ENCODE measurements at regions not wholly inside any gene's neighbourhood (a gene's known extent, or its start where the extent isn't known, plus 50 kb on each side); places are given as distances from the start of the nearest gene placed in this dataset.
A peak's percentile ranks its signal among the peaks of the same experiment; 100 is the strongest.
"Not testable (repeated sequence)": the region's sequence is repeated elsewhere in the genome, so short reads cannot be mapped to it uniquely, and the experiment has no call there.

- no peak for DNase-seq (ENCODE audit: low read depth)
Observed at GRCh38 chr3:11898611-11899325, 52.1 kb upstream of the TAMM41 start.

GRCh38 chr3:11899389-11899788, 52.7 kb upstream of the TAMM41 start:
- not testable (repeated sequence) for DNase-seq (ENCODE audit: low read depth)

DNA sequence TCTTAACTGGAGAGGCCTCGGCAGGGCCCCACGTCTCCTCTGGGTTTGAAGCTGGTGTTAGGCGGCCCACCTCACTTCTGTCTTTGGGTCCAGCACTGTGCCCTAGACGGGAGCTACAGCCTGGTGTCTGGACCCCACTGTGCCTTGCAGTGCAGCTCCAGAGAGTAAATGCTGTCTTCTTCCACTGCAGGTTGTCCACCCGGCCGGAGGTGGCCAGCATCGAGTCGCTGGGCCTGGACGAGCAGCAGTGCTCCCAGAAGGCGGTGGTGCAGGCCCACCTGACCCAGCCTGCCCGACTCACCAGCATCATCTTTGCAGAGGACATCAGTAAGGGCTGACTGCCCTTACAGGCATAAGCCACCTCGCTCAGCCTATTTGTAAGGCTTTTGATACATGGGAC, 53.1 kb upstream of the TAMM41 start:
- DNase-seq (ENCODE audit: low read depth): no peak

- DNase-seq (ENCODE audit: low read depth): no peak
Observed at GRCh38 chr3:11900824-11901223, 54.1 kb upstream of the TAMM41 start.

DNA sequence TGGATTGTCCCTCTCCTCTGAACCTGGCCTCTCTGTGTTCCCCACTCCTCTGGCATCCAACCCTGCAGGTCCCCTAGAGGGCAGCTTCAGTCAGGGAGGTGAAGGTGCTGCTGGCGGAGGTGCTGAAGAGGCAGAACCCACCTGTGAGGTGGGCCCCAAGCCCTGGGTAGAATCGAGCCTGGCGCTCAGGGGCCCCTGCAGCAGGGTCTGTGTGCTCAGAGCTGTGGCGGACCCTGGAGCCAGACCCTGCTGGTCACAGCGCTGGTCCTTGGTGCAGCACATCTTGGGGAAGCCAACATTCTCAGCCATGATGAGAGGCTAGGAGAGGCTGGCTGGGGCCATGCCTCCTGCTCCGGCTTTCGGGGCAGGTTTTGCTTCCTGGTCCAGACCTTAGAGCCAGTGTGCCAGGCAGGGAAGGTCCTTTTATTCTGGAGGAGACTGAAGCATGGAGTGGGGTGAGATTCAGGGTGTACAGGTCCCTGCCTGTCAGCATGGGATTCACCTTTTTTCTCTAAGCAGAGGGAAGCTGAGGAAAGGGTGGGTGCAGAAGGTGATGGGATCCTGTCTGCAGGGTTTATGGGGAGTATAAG, 54.7 kb upstream of the TAMM41 start:
- no peak for DNase-seq (ENCODE audit: low read depth)

- peak; percentile 5 for DNase-seq (ENCODE audit: low read depth)
Observed at GRCh38 chr3:11903047-11903446, 56.4 kb upstream of the TAMM41 start.

GRCh38 chr3:11903447-11903846, 56.8 kb upstream of the TAMM41 start:
- DNase-seq (ENCODE audit: low read depth): no peak

DNA sequence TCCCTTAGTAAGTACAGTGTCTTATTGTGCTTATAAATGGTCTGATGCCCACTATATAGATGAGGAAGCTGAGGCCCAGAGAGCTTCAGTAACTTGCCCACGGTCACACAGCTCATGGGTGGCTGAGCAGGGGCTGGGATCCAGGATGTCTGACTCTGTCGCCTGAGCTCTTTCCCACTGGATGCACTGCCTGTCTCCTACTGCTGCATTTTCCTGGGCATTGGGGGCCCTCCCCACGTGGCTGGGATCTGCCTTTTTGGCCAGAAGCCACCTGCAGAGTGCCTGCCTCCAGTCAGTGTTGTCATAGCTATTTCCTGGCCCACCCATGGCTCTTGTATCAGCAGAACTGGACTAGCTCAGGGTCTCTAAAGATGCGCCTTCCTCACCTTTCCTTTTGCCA, 57.5 kb upstream of the TAMM41 start:
- no peak for DNase-seq (ENCODE audit: low read depth)

DNA sequence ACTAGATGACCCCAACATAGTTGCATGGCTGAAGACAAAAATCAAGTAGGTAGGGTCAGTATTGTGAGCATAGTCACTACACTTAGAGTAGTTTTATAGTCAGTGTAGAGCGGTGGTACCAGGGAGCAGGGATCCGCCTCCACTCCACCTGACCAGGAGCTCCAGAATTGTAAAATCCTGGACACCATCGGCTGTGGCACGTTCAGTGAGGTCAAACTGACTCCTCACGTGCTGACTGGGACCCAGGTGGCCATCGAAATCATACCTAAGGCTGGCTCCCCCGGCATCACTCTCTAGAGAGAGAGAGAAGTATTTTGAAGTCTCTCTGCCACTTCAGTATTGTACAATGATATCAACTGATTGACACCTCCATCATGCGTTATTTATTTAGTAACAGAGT, 59.7 kb upstream of the TAMM41 start:
- DNase-seq (ENCODE audit: low read depth): no peak

DNA sequence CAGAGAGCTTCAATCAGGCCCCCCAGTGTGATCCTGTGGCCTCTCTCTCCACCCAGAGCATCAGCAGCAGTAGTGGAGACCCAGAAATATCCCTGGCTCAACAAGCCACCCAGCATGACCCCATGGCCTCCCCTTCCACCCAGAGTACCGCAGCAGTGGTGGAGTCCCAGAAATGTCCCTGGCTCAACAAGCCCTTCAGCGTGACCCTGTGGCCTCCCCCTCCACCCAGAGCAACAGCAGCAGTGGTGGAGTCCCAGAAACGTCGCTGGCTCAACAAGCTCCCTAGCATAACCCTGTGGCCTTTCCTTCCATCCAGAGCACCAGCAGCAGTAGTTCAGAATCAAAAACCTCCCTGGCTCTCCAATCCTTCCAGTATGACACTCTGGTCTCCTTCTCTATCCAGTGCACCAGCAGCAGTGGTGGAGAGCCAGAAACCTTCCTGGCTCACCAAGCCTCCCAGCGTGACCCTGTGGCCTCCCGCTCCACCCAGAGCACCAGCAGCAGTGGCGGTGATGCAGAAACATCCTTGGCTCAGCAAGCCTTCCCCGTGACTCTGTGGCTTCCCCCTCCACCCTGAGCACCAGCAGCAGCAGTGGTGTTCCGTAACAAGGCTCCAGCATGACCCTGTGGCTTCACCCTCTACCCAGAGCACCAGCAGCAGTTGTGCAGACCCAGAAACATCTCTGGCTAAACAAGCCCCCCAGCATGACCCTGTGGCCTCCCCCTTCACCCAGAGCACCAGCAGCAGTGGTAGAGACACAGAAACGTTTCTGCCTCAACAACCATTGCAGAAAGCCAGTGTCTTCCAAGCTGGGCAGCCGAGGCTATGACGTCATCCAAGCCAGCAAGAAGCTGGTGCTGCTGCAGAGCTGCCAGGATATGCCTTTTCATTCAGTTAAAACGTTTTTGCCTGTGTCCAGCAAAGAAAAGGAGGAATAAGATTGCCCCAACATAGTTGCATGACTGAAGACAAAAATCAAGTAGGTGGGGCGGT, 61.3 kb upstream of the TAMM41 start:
- no peak for DNase-seq (ENCODE audit: low read depth)

DNA sequence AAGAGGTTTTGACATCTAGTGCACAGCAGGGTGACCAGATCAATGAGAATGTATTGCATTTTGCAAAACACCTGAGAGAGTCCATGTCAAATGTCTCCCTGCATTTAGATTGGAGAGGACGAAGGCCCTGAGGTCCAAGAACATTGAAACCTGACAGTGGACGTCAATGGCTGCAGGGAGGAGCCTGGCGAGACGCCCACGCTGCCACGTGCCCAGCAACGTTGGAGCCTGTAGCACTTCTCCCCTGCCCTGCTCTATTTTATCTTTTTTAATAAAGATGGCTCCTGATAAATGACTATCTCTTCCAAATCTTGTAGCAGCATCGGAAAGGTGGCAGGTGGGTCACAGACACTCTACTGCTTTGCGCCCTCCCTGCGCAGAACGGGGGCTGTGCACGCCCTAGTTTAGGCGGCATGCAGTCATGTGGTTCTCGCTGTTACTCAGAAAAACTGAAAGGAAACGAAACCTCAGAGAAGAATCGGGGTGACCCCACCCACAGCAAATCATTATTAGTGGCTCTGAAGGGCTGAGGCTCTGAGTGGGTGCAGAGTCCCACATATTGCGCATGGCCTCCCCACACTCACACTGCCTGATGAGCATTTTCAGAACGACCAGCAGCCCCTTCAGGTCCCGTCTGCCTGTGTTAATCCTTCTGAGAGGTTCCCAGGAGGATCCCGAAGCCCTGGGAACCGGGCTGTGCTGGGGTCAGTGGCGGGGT, 62.5 kb upstream of the TAMM41 start:
- no peak for DNase-seq (ENCODE audit: low read depth)

DNA sequence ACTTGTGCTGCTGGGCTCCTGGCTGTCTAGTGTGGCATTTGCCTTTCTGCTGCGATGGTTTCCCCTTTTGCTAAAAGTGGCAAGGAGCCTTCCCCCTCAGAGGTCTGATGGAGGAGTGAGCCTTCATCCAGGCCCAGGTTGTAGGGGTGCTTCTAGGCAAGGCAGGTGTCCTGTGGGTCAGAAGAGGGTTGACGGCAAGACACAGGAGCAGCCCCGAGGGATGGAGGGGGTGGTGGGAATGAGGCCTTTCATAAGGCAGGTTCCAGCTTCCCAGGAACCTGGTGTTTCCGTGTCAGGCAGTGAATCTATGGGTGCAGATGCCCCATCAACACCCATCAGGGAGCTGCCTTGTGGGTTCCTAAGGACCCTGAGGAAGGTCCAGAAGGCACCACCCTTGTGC, 63.0 kb upstream of the TAMM41 start:
- no peak for DNase-seq (ENCODE audit: low read depth)

DNA sequence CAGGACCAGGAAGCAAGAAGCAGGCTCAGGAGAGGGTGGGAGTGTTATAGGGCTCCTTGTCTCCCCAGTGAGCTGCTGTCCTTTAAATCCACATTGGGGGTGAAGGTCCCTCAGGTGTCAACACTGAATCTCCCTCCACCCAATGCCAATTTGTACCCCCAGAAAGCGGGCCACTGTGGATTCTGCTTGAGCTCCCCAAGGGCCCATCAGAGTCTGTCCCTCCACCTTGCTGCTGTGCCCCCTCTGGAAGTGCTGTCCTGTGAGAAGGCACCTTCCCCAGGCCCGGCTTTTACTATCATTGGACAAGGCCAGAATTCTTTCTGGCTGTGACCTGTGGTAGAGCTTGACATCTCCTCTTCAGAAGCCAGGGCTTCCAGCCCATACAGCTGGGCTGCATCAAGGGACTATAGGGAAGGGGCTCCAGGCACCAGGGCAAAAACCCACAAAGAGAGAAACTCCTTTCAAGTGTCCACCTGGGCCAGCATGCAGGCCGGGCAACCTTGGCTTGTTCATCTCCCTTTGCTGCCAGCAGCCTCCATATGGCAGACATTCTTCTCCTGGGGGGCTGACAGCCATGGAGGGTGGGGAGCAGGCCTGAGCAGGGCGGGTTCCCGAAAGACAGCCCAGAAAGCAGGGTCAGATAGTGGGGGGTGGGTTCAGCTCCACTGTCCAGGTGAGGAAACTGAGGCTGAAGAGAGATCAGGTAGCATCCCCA, 63.7 kb upstream of the TAMM41 start:
- not testable (repeated sequence) for DNase-seq (ENCODE audit: low read depth)

GRCh38 chr3:11910971-11911531, 64.4 kb upstream of the TAMM41 start:
- no peak for DNase-seq (ENCODE audit: low read depth)

GRCh38 chr3:11911887-11912286, 65.2 kb upstream of the TAMM41 start:
- DNase-seq (ENCODE audit: low read depth): not testable (repeated sequence)

- DNase-seq (ENCODE audit: low read depth): no peak
Observed at GRCh38 chr3:11913316-11913715, 66.6 kb upstream of the TAMM41 start.

GRCh38 chr3:11914041-11914440, 67.4 kb upstream of the TAMM41 start:
- no peak for DNase-seq (ENCODE audit: low read depth)

DNA sequence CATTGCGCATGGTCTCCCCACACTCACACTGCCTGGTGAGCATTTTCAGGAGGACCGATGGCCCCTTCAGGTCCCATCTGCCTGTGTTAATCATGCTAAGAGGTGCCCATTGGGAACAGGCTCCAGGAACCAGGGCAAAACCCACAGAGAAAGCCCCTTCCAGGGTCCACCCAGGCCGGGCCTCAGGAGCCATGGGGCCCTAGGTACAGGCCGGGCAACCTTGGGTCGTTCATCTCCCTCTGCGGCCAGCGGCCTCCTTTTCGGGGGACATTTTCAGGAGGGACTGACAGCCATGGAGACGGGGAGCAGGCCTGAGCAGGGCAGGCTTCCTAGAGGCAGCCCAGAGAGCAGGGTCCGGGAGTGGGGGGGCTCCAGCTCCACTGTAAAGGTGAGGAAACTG, 68.0 kb upstream of the TAMM41 start:
- DNase-seq (ENCODE audit: low read depth): no peak

DNA sequence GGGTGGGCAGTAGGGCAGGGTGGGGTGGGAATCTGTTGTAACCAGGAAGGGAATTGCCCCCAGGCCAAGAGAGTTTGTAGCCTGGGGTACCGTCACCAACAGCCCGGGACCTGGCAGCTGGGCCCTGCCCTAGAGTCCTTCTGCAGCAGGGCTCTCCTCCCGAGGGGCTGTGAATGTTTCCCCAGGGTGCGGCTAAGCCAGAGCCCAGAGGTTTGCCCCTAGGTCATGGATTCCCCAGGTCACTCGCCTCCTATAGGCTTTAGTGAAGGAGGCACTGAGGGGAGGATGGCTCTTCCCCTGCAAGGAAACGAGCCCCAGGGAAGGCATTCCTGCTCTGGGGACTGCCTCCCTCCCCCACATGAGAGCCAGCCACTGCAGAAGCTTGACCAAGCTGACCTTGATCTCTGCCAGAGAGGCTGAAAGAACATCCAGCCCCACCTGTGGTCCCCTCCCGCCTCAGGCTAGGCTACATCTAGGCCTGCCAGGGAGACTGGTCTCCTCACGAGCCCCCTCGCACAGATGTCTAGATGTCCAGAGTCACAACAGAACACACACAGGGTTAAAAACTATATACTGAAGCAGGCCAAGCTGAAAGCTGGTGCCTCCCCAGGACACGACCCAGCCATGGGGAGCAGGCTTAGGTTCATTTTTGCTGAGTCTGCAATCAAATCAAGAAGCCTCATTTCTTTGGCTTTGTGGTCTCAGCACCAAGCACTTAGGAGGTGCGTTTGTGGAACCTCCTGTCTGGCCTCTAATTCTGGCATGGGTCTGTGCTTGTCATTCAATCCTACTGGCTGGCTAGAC, 69.1 kb upstream of the TAMM41 start:
- DNase-seq (ENCODE audit: low read depth): no peak

- not testable (repeated sequence) for DNase-seq (ENCODE audit: low read depth)
Observed at GRCh38 chr3:11916425-11916762, 69.7 kb upstream of the TAMM41 start.
